ENCODE measurements at regions not wholly inside any gene's neighbourhood (a gene's known extent, or its start where the extent isn't known, plus 50 kb on each side); places are given as distances from the start of the nearest gene placed in this dataset.
"Not testable (repeated sequence)": the region's sequence is repeated elsewhere in the genome, so short reads cannot be mapped to it uniquely, and the experiment has no call there.

DNA sequence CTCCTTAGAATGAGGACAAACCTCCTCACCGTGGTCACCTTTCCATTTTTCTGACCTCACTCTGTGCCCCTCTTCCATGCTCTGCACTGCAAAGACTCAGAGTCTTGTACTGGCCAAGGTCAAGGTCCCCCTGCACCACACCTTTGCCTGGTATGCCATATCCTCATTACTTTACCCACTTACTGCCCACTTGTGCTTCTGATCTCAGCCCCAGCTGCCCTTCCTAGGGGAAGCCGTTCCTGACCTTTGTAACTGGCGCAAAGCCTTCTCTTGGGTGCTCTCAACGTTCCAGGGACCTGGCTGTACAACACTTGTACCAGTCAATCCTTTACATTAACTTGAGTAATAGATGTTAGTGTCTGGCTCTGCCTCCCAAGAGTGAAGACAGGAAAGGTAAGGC, 256.0 kb downstream of the SV2B start:
- no peak for DNase-seq (ENCODE audit: low read depth)

DNA sequence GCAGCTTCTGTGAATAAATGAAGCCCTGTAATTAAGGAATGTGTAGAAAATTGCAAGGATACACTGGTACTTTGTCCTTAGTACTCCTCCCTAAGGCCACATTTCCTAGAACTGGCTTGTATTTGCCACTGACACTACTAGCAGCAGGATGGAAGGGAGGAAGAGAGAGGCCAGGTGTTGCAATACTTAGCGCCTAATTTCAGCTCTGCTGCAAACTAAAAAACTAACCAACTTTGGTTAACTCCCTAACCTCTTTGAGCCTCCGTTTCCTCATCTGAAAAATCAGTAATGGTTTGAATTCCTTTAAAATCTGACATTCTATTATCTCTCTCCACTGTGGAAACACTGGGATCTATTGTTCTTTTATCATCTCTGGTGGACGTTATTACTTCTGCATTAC, 257.0 kb downstream of the SV2B start:
- no peak for DNase-seq (ENCODE audit: low read depth)

DNA sequence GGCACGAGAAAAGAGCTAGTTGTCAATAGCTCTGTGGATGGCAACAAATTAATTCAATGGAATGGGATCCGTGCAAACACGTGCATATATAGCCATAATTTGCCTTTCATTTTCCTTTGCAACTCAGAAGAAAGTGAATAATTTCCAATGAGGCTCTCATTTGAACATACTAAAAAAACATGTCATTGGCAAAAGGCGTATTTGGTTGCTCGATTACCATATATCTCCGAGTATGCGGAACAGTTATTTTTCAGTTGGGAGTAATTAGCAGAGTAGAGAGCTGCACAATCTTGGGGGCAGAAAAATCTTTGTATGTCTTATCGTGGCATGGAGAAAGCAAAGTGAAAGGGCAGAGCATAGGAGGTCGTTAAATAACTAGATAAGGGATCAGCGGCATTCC, 257.4 kb downstream of the SV2B start:
- no peak for DNase-seq (ENCODE audit: low read depth)

DNA sequence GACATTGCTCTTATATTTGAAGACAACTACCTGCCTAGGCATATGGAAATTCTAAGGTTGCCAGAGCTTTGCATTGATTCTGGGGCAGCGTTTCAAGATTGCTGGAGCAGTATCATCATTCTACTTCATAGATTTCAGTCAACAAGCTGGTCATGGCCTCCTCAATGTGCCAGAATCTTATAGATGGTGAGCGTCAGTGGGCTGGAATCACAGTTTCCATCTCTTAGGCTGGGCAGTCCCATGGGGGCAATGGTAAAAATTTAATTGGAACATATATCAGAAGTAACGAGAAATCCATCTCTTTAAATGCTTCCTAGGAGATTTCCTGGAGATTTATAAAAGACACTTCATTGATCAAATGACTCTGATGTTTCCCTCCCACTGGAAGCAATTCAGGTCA, 258.3 kb downstream of the SV2B start:
- no peak for DNase-seq (ENCODE audit: low read depth)

DNA sequence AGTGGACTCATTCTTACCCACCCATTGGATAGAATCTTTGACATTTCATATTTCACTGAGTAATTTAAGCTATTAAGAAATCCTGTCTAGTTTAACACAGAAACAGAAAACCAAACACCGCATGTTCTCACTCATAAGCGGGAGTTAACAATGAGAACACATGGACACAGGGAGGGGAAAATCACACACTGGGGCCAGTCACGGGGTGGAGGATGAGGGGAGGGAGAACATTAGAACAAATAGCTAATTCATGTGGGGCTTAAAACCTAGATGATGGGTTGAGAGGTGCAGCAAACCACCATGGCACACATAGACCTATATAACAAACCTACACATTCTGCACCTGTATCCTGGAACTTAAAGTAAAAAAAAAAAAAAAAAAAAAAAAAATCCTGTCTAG, 261.6 kb downstream of the SV2B start:
- DNase-seq (ENCODE audit: low read depth), result not testable (repeated sequence)

DNA sequence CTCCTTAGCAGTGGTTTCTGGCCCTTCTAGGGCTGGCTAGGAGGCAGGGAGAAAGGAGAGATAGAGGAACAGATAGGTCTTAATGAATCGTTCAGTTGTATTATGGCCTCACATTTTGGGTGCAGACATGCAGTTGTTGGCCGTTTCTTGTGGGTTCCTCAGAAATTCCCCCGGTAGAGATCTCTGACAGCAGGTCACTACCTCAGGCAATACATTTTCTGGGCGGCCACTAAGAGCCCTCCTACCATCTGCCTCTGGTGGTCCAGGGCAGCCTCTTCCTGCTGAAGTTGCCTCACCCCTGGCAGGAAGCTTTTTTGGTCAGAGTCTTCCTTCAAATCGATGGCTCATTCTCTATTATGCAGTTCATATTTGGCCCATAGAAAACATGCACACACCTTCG, 266.1 kb downstream of the SV2B start:
- DNase-seq (ENCODE audit: low read depth), result no peak

DNA sequence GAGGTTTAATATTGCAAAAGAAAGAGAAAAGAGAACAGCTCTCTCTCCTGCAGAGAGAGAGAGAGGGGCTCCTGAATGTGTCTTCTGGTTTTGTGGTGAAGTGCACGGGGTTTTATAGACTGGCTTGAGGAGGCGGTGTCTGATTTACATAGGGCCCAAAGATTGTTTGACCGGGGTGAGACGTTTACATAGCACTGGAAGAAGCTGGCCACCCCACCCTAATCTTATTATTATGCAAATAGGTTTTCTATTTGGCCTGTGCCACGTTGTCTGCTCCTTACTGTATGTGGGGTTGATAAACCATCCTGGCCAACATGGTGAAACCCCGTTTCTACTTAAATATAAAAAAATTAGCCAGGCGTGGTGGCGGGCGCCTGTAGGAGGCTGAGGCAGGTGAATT, 268.6 kb downstream of the SV2B start:
- DNase-seq (ENCODE audit: low read depth), result no peak

DNA sequence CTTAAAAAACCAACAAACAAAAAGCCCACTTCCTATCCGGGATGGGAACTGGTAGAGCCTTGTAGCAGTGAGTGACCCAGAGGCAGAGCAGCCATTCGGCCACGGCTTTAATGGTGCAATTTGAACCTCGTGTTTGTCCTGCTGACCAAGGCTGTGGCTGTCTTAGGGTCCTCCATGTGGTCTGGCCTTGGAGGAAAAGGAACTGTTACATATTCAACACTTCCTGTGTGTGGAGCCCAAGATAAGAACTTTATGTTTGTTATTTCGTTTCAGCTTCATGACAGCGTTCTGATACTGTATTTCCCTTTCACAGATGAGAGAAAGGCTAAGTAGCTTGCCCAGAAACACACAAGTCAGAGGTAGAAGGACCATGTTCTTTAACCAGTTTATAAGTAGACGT, 269.8 kb downstream of the SV2B start:
- no peak for DNase-seq (ENCODE audit: low read depth)

DNA sequence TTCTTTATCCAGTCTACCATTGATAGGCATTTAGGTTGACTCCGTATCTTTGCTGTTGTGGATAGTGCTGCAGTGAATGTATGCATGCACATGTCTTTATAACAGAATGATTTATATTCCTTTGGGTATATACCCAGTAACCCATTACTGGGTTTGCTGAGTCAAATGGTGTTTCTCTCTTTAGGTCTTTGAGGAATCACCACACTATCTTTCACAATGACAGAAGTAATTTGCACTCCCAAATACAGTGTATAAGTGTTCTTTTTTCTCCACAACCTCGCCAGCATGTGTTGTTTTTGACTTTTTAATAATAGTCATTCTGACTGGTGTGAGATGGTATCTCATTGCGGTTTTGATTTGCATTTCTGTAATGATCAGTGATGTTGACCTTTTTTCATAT, 271.3 kb downstream of the SV2B start:
- not testable (repeated sequence) for DNase-seq (ENCODE audit: low read depth)

DNA sequence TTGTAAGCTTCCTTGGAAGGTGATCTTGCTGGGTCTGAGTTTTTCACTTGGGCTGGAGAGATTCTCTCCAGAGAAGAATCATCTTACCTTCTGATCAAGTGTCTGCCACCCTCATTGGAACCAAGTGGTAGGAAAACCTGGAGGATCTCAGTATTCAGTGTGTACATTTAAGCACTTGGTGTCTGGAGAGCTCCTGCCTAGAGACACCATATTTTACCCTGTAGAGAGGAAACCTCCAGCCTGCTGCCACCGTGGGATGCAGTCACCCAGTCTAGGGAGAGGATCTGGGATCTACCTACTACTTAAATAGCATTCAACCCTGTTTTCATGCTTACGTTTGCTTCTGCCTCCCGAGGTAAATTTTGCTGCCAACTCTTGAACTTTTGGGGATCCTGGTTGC, 274.3 kb downstream of the SV2B start:
- DNase-seq (ENCODE audit: low read depth), result no peak

DNA sequence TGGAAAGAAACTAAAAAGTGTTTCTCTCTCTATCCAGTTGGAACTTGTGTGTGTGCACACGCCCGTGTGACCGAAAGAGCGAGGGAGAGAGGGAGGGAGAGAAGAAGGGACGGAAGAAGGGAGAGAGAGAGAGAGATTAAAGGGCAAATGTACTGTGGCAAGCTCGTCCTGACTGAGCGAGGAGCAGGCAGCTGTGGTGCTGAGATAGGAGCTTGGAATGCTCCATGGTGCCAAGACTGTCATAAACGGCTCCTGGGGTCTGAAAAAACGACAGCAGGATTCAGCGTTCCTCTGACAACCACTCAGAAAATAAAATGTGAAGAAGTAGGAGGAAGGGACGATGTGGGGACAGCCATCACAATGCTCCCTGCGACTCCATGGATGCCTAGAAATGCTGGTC, 276.0 kb downstream of the SV2B start:
- no peak for DNase-seq (ENCODE audit: low read depth)

DNA sequence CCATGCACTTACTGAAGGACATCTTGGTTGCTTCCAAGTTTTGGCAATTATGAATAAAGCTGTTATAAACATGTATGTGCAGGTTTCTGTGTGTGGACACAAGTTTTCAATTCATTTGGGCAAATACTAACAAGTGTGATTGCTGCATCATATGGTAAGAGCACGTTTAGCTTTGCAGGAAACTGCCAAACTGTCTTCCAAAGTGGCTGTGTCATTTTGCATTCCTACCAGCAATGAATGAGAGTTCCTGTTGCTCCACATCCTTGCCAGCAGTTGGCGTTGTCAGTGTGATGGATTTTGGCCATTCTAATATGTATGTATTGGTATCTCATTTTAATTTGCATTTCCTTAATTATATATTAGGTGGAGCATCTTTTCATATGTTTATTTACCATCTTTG, 280.1 kb downstream of the SV2B start:
- no peak for DNase-seq (ENCODE audit: low read depth)

DNA sequence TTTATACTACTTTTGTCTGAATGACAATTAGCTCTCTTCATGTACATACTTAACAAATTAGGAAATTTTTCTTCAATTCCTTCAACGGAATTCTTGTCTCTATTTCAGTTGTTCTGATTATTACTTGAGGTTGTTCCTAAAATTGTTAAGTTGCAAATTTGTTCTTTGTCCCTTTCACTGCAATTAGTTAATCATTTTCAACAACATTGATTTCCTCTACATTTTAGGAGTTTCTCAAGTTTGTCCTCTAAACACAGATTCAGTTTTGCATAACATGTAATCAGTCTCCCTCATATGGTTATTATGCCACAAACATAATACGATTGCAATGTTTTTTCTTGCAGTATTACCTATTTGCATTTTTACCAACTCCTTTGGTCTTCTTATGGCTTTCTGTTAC, 283.5 kb downstream of the SV2B start:
- DNase-seq (ENCODE audit: low read depth), result no peak

DNA sequence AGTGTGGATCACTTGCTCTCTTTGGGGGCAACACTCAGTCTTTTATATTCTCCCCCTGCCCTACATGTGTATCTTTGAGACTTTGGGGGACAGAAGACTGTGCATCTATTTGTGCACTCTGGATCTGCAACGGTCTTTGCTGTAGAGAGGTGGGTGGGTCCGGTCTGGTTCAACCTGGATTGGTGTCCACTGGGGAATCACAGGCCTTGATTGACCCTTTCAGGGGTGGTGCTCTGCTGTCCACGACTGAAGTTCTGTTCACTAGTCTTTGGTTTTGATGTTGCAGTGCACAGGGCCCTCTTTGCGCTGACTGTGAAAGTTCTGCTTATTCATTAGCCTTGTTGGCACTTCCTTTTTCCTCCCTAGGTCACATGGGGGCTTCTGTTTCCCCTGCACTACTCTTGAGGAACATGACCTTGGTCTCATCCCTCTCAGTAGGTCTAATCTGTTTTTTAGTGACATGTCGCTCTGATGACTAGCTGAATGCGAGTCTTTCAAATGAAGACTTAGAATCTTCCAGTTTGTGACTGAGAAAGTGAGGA, 284.2 kb downstream of the SV2B start:
- no peak for DNase-seq (ENCODE audit: low read depth)

DNA sequence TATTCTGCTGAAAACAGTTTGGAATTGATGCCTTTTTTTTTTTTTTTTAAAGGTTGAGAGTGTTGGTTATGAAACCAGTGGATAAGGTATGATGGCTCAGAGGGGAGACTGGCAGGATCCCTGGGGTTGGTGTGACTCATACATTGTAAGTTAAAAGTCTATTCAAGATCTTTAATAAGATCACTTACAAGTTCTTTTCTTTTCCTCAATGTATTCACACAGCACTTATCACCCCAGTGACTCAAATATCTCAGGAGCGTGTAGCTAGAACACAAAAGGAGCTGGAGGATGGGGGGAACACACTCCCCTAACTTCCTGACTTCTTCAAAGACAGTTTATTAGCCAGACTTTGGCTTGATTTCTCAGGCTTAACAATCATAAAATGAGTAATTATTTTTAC, 285.3 kb downstream of the SV2B start:
- no peak for DNase-seq (ENCODE audit: low read depth)

DNA sequence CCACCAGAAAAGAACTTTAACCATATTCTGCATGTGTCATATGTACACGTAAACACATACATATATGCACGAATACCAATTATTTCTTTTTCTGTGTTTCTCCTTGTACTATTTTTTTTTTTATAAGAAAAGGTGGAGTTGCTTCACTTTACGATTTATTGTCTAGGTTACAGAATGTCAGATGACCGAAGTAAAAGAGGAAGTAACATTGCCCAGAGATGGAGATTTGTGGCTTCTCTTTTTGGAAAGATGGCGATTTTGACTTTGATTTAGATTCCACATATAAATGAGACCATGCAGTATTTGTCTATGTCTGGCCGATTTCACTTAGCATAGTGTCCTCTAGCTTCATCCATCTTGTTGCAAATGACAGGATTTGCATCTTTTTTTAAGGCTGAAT, 293.1 kb downstream of the SV2B start:
- no peak for DNase-seq (ENCODE audit: low read depth)

DNA sequence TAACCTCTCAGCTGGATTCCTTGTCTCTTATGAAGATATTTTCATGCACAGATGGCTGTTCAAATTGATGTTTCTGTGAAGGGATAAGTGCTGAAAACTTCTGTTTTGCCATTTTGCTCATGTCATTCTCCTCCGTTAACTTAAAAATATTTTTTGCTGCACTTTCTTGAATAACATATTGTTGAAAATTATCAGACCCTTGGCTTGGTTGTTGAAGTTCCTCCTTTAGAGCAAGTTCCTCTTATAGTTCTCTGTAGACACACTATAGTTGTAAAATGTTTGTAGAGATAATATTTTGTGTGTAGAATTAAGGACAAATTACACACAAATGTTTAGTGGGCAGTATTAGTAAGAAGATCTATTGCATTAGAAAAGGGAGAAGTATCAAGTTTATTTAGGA, 300.4 kb downstream of the SV2B start:
- DNase-seq (ENCODE audit: low read depth), result no peak

DNA sequence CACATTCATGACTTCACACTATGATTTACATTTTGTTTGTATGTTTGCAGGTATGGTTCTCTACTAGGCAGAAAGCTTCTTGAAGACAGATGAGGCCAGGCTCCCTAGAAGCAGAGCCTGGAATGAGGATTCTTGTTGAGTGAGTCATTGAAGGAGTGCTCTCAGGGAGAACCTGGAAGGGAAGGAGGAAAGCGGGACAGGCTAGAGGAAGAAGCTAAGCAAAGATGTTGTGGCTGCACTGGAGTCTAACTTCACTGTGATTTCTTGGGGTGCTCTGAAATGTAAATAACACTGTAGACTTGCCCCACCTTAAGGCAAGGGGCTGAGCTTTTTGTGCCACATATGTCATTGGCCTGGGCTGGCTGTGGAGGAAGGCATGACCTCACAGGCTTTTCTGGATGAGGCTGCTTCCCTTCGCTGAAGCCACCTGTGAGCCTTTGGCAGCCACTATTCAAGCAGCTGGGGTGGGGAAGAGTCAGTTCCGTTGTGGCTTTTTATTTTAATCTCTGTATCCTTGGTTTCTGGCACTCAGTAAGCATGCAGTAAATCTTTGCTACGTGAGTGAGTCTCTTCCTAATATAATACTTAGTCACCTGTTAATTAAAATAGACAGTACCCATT, 307.3 kb downstream of the SV2B start:
- DNase-seq (ENCODE audit: low read depth), result no peak

DNA sequence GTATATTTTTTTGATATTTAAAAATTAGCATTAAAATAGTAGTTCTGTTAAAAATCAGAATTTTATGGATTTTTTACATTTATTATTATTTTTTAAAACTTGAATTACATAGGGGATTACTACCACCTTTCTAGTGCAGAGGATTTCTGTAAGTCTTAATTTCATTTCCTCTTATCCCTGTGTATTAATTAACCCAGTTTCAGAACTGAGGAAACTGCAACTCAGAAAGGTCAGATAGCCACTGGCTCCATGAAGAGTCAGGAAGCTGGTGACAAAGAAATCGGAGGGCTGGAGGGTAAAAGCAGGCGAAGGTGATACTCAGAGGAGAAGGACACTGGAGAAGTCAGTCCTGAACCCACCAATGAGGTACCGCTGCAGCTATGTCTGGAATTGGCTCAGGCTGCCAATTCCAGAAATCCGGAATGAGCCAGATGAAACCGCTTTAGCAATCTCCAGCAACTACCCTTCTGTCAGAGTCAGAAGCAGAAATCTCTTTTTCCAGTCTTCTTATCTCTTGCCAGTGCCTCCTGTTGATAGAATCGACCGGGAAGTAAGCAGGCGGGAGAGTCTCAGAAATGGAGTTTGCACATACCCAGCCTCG, 308.5 kb downstream of the SV2B start:
- DNase-seq (ENCODE audit: low read depth), result no peak

DNA sequence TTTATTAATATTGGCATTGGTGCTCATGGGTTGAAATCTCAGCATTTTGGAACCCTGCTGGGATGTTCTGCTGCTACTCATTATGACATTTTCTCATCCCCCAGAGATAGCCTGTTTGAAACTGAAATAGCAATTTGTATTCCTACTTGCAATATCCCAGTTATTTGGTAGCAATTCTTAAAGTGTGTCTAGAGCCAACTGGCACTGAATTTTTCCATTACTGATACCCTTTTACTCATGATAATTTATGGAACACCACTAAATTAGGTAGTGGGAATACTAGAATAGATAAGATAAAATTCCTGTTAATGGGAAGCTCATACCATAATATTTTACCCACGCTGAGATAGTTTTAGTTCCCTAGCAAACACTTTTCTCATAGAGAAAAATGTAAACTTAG, 309.3 kb downstream of the SV2B start:
- no peak for DNase-seq (ENCODE audit: low read depth)

DNA sequence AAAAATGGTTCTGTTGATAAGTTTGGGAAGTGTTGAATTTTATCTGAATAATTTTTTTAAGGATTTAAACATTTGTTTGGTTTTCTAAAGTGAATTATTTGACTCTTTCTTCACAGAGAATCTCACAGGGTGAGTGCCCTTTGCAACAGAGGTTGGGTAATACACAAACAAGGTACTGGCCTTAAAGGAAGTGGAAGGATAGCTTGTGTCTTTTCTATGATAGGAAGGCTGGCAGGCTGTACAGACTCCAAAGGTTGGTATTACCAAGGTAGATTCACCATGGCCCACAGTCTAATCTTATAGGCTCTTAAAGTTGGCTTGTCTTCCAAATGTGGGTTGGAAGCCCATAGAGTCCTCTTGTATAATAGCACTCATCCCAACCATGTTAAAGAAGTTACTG, 311.5 kb downstream of the SV2B start:
- no peak for DNase-seq (ENCODE audit: low read depth)

DNA sequence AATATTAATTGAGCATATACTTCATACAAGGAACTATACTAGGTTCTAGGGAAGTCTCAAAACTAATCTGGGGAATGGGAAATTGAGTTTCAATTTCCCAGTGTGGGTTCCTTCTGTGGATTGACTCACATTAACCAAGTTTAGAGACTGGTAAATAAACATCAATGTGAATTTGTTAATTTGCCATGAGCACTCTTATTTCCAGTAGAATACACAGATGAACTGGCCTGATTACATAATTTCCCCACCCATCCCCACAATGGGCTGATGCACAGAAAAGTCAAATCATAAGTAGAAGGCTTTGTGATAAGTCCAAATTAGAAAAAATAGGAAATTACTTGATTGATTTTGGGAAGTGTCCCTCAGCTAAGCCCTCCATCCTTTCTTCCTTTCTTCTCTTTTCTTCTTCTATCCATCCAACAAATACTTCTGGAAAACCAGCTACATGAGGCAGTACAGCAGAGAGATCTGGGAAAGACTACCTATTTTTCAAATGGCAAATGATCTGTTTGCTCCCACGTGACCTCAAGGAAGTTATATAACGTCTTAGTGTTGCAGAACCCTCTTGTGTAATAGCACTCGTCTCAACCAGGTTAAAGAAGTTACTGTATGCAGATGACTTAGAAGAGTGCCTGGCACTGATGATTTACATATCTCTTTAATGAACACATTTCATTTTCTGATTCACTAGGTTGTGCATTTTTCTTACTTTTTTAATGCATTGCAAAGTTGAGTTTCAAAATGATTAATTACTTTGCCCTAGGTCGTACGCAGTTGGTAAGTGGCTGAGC, 312.3 kb downstream of the SV2B start:
- no peak for DNase-seq (ENCODE audit: low read depth)

DNA sequence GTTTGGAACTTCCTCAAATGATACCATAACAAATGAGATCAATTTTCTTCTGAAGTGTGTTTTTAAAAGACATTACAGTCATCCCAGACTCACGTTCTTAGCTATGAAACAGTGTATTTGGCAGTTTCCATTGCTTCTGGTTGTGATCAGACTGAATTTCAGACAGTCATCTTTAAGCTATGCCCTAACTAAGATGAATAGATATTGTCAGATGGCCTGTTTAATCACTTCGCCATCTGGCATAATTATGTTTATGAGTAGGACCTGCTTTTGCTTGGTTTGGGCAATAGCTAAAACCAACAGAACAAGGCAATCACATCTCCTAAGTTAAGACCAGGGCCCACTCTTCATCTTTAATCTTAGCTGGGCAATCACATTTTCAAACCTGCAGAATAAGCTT, 313.1 kb downstream of the SV2B start:
- no peak for DNase-seq (ENCODE audit: low read depth)

All from stimulated activated CD8-positive, alpha-beta memory T cell treated with anti-CD3 and anti-CD28 coated beads, Interleukin-12 subunit alpha, Interleukin-12 subunit beta, amount 100 ng/mL, for 1 hour (primary cell).